B cell (primary cell): ENCODE measurements at regions not wholly inside any gene's neighbourhood (a gene's known extent, or its start where the extent isn't known, plus 50 kb on each side); places are given as distances from the start of the nearest gene placed in this dataset.

Experiments
- ATAC-seq: fragments of 200-7000 bp; cut with Tn5 transposase; one replicate; pipeline ENCODE4 v1.10.0; 2021; ENCODE audit warnings: low read depth, mild to moderate bottlenecking, moderate number of reproducible peaks, moderate library complexity
- CTCF ChIA-PET: fragments of 350-600 bp; sonication (Branson Sonifier 250); formaldehyde crosslinking; loops from one replicate; lab custom pipeline; 2021; ENCODE audit warnings: antibody characterized with exemption, inconsistent platforms; lab: Charles Lee
- POLR2A ChIA-PET: fragments of 350-600 bp; sonication (Branson Sonifier 250); formaldehyde crosslinking; loops from one replicate; lab custom pipeline; 2021; ENCODE audit warnings: antibody characterized with exemption; lab: Charles Lee
- DNase-seq: peaks from one replicate; pipeline ENCODE4 v3.0.0; 2013
- H2AFZ ChIP-seq: 2 replicates; pipeline ENCODE4 v1.6.1; 2012; ENCODE audit warnings: mild to moderate bottlenecking, low read depth, low read length; ENCODE audit not compliant: insufficient read depth, poor library complexity, severe bottlenecking
- H3K27ac ChIP-seq, 2 donors: 1 replicate in 1 of 2; 2 replicates in 1 of 2; pipeline ENCODE4 v1.5.1; 2012 to 2013; ENCODE audit warnings: low read length in 2 of 2, mild to moderate bottlenecking in 2 of 2, moderate library complexity in 1 of 2
- H3K27me3 ChIP-seq, 4 experiments: fragments of 200-600 bp in 1 of 4; sonication (generic) in 1 of 4; replicated peaks in 1 of 4; 1 replicate in 2 of 4; 2 replicates in 2 of 4; pipeline versions ENCODE4 v1.6.1 to v1.7.0; 2013 to 2016; ENCODE audit warnings: low read length in 3 of 4, mild to moderate bottlenecking in 2 of 4, mixed read lengths in 1 of 4, moderate library complexity in 1 of 4; ENCODE audit not compliant: insufficient read depth in 4 of 4, control insufficient read depth in 3 of 4; ENCODE audit errors: control extremely low read depth in 1 of 4
- H3K36me3 ChIP-seq, 2 experiments: replicated peaks in 1 of 2; 1 replicate in 1 of 2; 2 replicates in 1 of 2; pipeline versions ENCODE4 v1.6.1 to v1.7.1; 2013; ENCODE audit warnings: low read length in 1 of 2; ENCODE audit not compliant: insufficient read depth in 2 of 2, control insufficient read depth in 1 of 2; ENCODE audit errors: control extremely low read depth in 1 of 2, extremely low read depth in 1 of 2
- H3K4me1 ChIP-seq, 2 donors: fragments of 200-600 bp in 1 of 2; sonication (generic) in 1 of 2; 1 replicate in 1 of 2; 2 replicates in 1 of 2; pipeline versions ENCODE4 v1.5.1 to v1.6.1; 2013 to 2017; ENCODE audit warnings: low read length in 2 of 2; ENCODE audit not compliant: control insufficient read depth in 2 of 2, insufficient read depth in 2 of 2
- H3K4me2 ChIP-seq: replicated peaks from 2 replicates; pipeline ENCODE3; 2012; ENCODE audit warnings: mild to moderate bottlenecking, low read depth, low read length; ENCODE audit not compliant: poor library complexity, severe bottlenecking
- H3K4me3 ChIP-seq, 5 experiments: fragments of 200-600 bp in 1 of 5; sonication (generic) in 1 of 5; 1 replicate in 3 of 5; 2 replicates in 2 of 5; pipeline versions ENCODE4 v1.5.1 to v1.7.0; 2011 to 2016; ENCODE audit warnings: low read length in 4 of 5, mild to moderate bottlenecking in 4 of 5, low read depth in 2 of 5, control low read depth in 1 of 5, moderate library complexity in 1 of 5; ENCODE audit not compliant: insufficient read depth in 1 of 5; ENCODE audit errors: control extremely low read depth in 1 of 5, extremely low read depth in 1 of 5
- H3K79me2 ChIP-seq: fragments of 200-600 bp; sonication (generic); one replicate; pipeline ENCODE4 v1.6.0; 2016; ENCODE audit warnings: low read length; ENCODE audit not compliant: control insufficient read depth, insufficient read depth
- H3K9ac ChIP-seq: fragments of 200-600 bp; sonication (generic); 2 replicates; pipeline ENCODE4 v1.6.1; 2017; ENCODE audit warnings: mild to moderate bottlenecking, low read length, moderate library complexity
- H3K9me3 ChIP-seq, 3 donors: one replicate each; pipeline versions ENCODE4 v1.6.1 to v1.7.1; 2013; ENCODE audit warnings: low read length in 2 of 3; ENCODE audit not compliant: control insufficient read depth in 2 of 3, insufficient read depth in 1 of 3; ENCODE audit errors: control extremely low read depth in 1 of 3
- H4K20me1 ChIP-seq: 2 replicates; pipeline ENCODE4 v1.6.0; 2012; ENCODE audit warnings: mild to moderate bottlenecking, low read length; ENCODE audit not compliant: insufficient read depth, control insufficient read depth, poor library complexity, severe bottlenecking
- H3K27ac Mint-ChIP-seq: one replicate; pipeline ENCODE4 v1.8.0; 2021; ENCODE audit warnings: mixed read lengths
- H3K27me3 Mint-ChIP-seq: one replicate; pipeline ENCODE4 v1.8.0; 2021; ENCODE audit warnings: mixed read lengths
- H3K4me1 Mint-ChIP-seq: one replicate; pipeline ENCODE4 v1.8.0; 2021; ENCODE audit warnings: mixed read lengths
- H3K4me3 Mint-ChIP-seq: one replicate; pipeline ENCODE4 v1.8.0; 2021; ENCODE audit warnings: mixed read lengths
- H3K9me3 Mint-ChIP-seq: one replicate; pipeline ENCODE4 v1.8.0; 2022; ENCODE audit warnings: mixed read lengths; ENCODE audit not compliant: insufficient read depth
- EZH2 ChIP-seq: IDR thresholded peaks from 2 replicates; pipeline ENCODE4 v1.6.1; 2012; ENCODE audit warnings: borderline replicate concordance, low read depth, mild to moderate bottlenecking, moderate library complexity, low read length; ENCODE audit not compliant: insufficient read depth, poor library complexity, severe bottlenecking
- WGBS: methylation state at CpG from one replicate; pipeline ENCODE4 v1.1.5; 2013; ENCODE audit warnings: missing lambda C conversion rate; ENCODE audit not compliant: insufficient coverage; 5-methylcytosine and 5-hydroxymethylcytosine counted together
- intact Hi-C: fragments of 100-400 bp; cut with micrococcal nuclease; formaldehyde crosslinking; loops from one replicate; pipeline ENCODE4 v1.10.0; 2022
- TF ChIP-seq, protein P1 (sequence below): fragments of 200-600 bp; IDR thresholded peaks from one replicate; pipeline ENCODE4 v1.8.0; 2022; ENCODE audit warnings: antibody characterized with exemption, mild to moderate bottlenecking

DNA sequence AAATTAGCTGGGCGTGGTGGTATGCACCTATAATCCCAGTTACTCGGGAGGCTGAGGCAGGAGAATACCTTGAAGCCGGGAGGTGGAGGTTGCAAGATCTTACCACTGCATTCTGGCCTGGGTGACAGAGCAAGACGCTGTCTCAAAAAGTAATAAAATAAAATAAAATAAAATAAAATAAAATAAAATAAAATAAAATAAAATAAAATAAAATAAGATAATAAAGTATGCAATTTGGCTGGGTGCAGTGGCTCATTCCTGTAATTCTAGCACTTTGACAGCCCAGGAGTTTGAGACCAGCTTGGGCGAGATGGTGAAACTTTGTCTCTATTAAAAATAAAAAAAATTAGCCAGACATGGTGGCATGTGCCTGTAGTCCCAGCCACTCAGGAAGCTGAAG lies 85.6 kb upstream of the XPO1 start:
- ChIA-PET POLR2A (no interaction called here), CTCF (no interaction called here)
- no peaks in the 10 kb centered on the region for H3K9me3 ChIP-seq
- no peak for DNase-seq
- no peaks in the 10 kb centered on the region for H4K20me1 ChIP-seq
- no peak for ATAC-seq
- no peaks in the 10 kb centered on the region for H3K27me3 Mint-ChIP-seq
- no peak overlapping the region for H3K27ac Mint-ChIP-seq
- H3K9me3 Mint-ChIP-seq = no peaks in the 10 kb centered on the region
- H3K4me3 ChIP-seq = no peak overlapping the region
- no peaks in the 10 kb centered on the region for H3K4me1 ChIP-seq
- no peaks in the 10 kb centered on the region for H3K27me3 ChIP-seq
- intact Hi-C loops = no loop called here
- H3K9ac ChIP-seq = no peak overlapping the region
- H2AFZ ChIP-seq = no peak overlapping the region
- H3K4me1 Mint-ChIP-seq = no peaks in the 10 kb centered on the region
- no peaks in the 10 kb centered on the region for H3K36me3 ChIP-seq
- WGBS = 100% methylated on average over 1 of the region's 5 CpGs
- H3K27ac ChIP-seq = no peak overlapping the region
- no peak overlapping the region for H3K4me3 Mint-ChIP-seq
- TF ChIP-seq, protein P1, sequence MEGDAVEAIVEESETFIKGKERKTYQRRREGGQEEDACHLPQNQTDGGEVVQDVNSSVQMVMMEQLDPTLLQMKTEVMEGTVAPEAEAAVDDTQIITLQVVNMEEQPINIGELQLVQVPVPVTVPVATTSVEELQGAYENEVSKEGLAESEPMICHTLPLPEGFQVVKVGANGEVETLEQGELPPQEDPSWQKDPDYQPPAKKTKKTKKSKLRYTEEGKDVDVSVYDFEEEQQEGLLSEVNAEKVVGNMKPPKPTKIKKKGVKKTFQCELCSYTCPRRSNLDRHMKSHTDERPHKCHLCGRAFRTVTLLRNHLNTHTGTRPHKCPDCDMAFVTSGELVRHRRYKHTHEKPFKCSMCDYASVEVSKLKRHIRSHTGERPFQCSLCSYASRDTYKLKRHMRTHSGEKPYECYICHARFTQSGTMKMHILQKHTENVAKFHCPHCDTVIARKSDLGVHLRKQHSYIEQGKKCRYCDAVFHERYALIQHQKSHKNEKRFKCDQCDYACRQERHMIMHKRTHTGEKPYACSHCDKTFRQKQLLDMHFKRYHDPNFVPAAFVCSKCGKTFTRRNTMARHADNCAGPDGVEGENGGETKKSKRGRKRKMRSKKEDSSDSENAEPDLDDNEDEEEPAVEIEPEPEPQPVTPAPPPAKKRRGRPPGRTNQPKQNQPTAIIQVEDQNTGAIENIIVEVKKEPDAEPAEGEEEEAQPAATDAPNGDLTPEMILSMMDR = no peak
- no peak for TF ChIP-seq EZH2
- H3K79me2 ChIP-seq = no peaks in the 10 kb centered on the region
- no peak overlapping the region for H3K4me2 ChIP-seq

DNA sequence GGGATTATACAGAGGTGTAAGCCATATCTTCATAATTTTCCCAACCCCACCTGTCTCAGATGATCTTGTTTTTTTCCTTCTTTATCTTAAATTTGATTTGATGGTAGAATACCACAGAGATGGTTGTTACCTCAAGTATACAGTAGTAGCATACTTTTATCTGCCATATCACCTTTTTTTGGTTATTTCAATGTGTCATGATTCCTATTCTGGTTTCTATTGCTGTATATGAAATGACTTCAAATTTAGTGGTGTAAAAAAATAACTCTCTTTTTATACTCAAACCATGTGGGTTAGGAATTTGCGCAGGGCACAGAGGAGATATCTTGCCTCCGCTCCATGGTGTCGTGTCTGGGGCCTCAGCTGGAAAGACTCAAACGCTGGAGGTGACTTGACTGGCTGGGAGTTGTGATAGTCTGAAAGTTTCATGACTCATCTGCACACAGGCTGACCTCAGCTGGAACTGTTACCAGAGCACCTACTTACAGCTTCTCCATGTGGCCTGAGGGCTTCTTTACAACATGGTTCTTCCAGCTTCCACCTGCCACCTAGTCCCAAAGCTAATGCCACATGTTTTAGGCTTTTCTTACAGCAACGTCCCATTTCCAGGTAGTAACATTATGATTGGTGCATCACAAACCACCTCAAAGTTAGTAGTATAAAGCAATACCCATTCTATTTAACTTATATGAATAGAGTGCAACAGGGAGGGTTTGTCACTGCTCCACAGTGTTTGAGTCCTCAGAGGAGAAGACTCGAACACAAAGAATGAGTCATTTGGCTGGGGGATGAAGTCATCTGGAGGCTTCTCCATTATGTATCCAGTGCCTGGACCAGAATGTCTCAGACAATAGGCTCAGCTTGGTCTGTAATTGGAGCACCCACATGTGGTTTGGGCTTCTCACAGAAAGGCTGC lies 82.3 kb upstream of the XPO1 start:
- CTCF ChIA-PET = no interaction called here
- ATAC-seq = no peak
- WGBS = 50% methylated on average over 1 of the region's 6 CpGs

More for the DNA sequence above, 82.3 kb upstream of the XPO1 start:
- Histone ChIP-seq H2AFZ (no peak overlapping the region), H4K20me1 (no peaks in the 10 kb centered on the region), H3K36me3 (no peaks in the 10 kb centered on the region), H3K27ac (no peak overlapping the region), H3K4me1 (no peaks in the 10 kb centered on the region), H3K4me3 (no peak overlapping the region), H3K4me2 (no peak overlapping the region), H3K9me3 (no peaks in the 10 kb centered on the region), H3K27me3 (no peaks in the 10 kb centered on the region), H3K79me2 (no peaks in the 10 kb centered on the region), H3K9ac (no peak overlapping the region)
- Mint-ChIP-seq H3K9me3 (no peaks in the 10 kb centered on the region), H3K4me1 (no peaks in the 10 kb centered on the region), H3K4me3 (no peak overlapping the region), H3K27ac (no peak overlapping the region), H3K27me3 (peaks cover 11% of the 10 kb centered on the region)
- POLR2A ChIA-PET = no interaction called here
- DNase-seq = no peak
- intact Hi-C loops = no loop called here
- TF ChIP-seq EZH2 = no peak
- TF ChIP-seq, protein P1 = no peak
